ENCODE measurements at regions not wholly inside any gene's neighbourhood (a gene's known extent, or its start where the extent isn't known, plus 50 kb on each side); places are given as distances from the start of the nearest gene placed in this dataset.

GRCh38 chr9:24488896-24489295 is 56.8 kb downstream of the IZUMO3 start:
- H2AFZ ChIP-seq (ENCODE audit: insufficient read depth, low read depth, low read length, poor library complexity, severe bottlenecking), result no peak overlapping the region
- ChIA-PET CTCF (no interaction called here), POLR2A (no interaction called here)
- no peaks in the 10 kb centered on the region for H3K4me1 ChIP-seq (ENCODE audit: control insufficient read depth in 2 of 2, insufficient read depth in 2 of 2, low read length in 2 of 2)
- Mint-ChIP-seq H3K27ac (no peak overlapping the region), H3K4me3 (no peak overlapping the region), H3K9me3 (ENCODE audit: insufficient read depth) (peaks cover 3% of the 10 kb centered on the region), H3K27me3 (no peaks in the 10 kb centered on the region), H3K4me1 (no peaks in the 10 kb centered on the region)
- H3K27me3 ChIP-seq (replicated peaks in 1 of 4; ENCODE audit: control extremely low read depth in 1 of 4, control insufficient read depth in 3 of 4, insufficient read depth in 4 of 4, low read length in 3 of 4), result no peaks in the 10 kb centered on the region
- no peaks in the 10 kb centered on the region for H3K9me3 ChIP-seq (ENCODE audit: control extremely low read depth in 1 of 3, control insufficient read depth in 2 of 3, insufficient read depth in 1 of 3, low read length in 2 of 3)
- H3K36me3 ChIP-seq (replicated peaks in 1 of 2; ENCODE audit: control extremely low read depth in 1 of 2, control insufficient read depth in 1 of 2, extremely low read depth in 1 of 2, insufficient read depth in 2 of 2, low read length in 1 of 2), result no peaks in the 10 kb centered on the region
- H3K27ac ChIP-seq (ENCODE audit: low read length in 2 of 2), result no peak overlapping the region
- no CpG with 5 or more reads among the region's 3 CpGs for WGBS (ENCODE audit: insufficient coverage)
- TF ChIP-seq CTCF (IDR thresholded peaks at IDR 0.05) (no peak), EZH2 (IDR thresholded peaks at IDR 0.05; ENCODE audit: borderline replicate concordance, insufficient read depth, low read depth, low read length, poor library complexity, severe bottlenecking) (no peak)
- no peaks in the 10 kb centered on the region for H3K79me2 ChIP-seq (ENCODE audit: control insufficient read depth, insufficient read depth, low read length)
- H3K4me2 ChIP-seq (replicated peaks; ENCODE audit: low read depth, low read length, poor library complexity, severe bottlenecking), result no peak overlapping the region
- no peak overlapping the region for H3K9ac ChIP-seq (ENCODE audit: low read length)
- H3K4me3 ChIP-seq (ENCODE audit: control extremely low read depth in 1 of 5, extremely low read depth in 1 of 5, insufficient read depth in 1 of 5, low read depth in 2 of 5, low read length in 4 of 5), result no peak overlapping the region
- no peak for ATAC-seq (ENCODE audit: low read depth)
- no peaks in the 10 kb centered on the region for H4K20me1 ChIP-seq (ENCODE audit: control insufficient read depth, insufficient read depth, low read length, poor library complexity, severe bottlenecking)
- no peak for DNase-seq
- intact Hi-C loops (cut with micrococcal nuclease), result no loop called here

- H4K20me1 ChIP-seq (ENCODE audit: control insufficient read depth, insufficient read depth, low read length, poor library complexity, severe bottlenecking), result no peaks in the 10 kb centered on the region
- no peak overlapping the region for H3K27ac ChIP-seq (ENCODE audit: low read length in 2 of 2)
- Mint-ChIP-seq H3K27ac (no peak overlapping the region), H3K27me3 (no peaks in the 10 kb centered on the region), H3K4me1 (no peaks in the 10 kb centered on the region), H3K4me3 (no peak overlapping the region), H3K9me3 (ENCODE audit: insufficient read depth) (peaks cover 3% of the 10 kb centered on the region)
- no peaks in the 10 kb centered on the region for H3K4me1 ChIP-seq (ENCODE audit: control insufficient read depth in 2 of 2, insufficient read depth in 2 of 2, low read length in 2 of 2)
- CTCF ChIA-PET, result no interaction called here
- H3K36me3 ChIP-seq (replicated peaks in 1 of 2; ENCODE audit: control extremely low read depth in 1 of 2, control insufficient read depth in 1 of 2, extremely low read depth in 1 of 2, insufficient read depth in 2 of 2, low read length in 1 of 2), result no peaks in the 10 kb centered on the region
- POLR2A ChIA-PET, result no interaction called here
- ATAC-seq (ENCODE audit: low read depth), result no peak
- no peaks in the 10 kb centered on the region for H3K79me2 ChIP-seq (ENCODE audit: control insufficient read depth, insufficient read depth, low read length)
- no peak overlapping the region for H3K4me3 ChIP-seq (ENCODE audit: control extremely low read depth in 1 of 5, extremely low read depth in 1 of 5, insufficient read depth in 1 of 5, low read depth in 2 of 5, low read length in 4 of 5)
- DNase-seq, result no peak
- H3K9me3 ChIP-seq (ENCODE audit: control extremely low read depth in 1 of 3, control insufficient read depth in 2 of 3, insufficient read depth in 1 of 3, low read length in 2 of 3), result no peaks in the 10 kb centered on the region
- no peak overlapping the region for H3K9ac ChIP-seq (ENCODE audit: low read length)
- no CpG with 5 or more reads among the region's 1 CpG for WGBS (ENCODE audit: insufficient coverage)
- TF ChIP-seq CTCF (IDR thresholded peaks at IDR 0.05), result no peak
- no peaks in the 10 kb centered on the region for H3K27me3 ChIP-seq (replicated peaks in 1 of 4; ENCODE audit: control extremely low read depth in 1 of 4, control insufficient read depth in 3 of 4, insufficient read depth in 4 of 4, low read length in 3 of 4)
- intact Hi-C loops (cut with micrococcal nuclease), result no loop called here
- H3K4me2 ChIP-seq (replicated peaks; ENCODE audit: low read depth, low read length, poor library complexity, severe bottlenecking), result no peak overlapping the region
- no peak overlapping the region for H2AFZ ChIP-seq (ENCODE audit: insufficient read depth, low read depth, low read length, poor library complexity, severe bottlenecking)
Observed at GRCh38 chr9:24487946-24488345, 57.8 kb downstream of the IZUMO3 start.
